HCT116 (cell line): ENCODE measurements at regions not wholly inside any gene's neighbourhood (a gene's known extent, or its start where the extent isn't known, plus 50 kb on each side); places are given as distances from the start of the nearest gene placed in this dataset.

ENCODE experiments used
- ATAC-seq: fragments of 200-7000 bp; cut with Tn5 transposase; 2 replicates; pipeline ENCODE4 v1.9.1; 2020; ENCODE audit warnings: mild to moderate bottlenecking, moderate library complexity
- BruUV-seq: library from RNA; stranded (reverse); fragments of 400-500 nt; replicated peaks from 2 replicates; lab custom pipeline; 2021; lab: Mats Ljungman, UMichigan
- CTCF ChIA-PET: fragments of 300-600 bp; sonication (Branson Sonifier 250); formaldehyde crosslinking; loops from one replicate; lab custom pipeline; 2021; ENCODE audit warnings: antibody characterized with exemption; lab: Charles Lee
- POLR2A ChIA-PET: fragments of 300-600, 350-600 bp; sonication (Branson Sonifier 250); formaldehyde crosslinking; loops from one replicate; lab custom pipeline; 2021; ENCODE audit warnings: antibody characterized with exemption; lab: Charles Lee
- RAD21 ChIA-PET, 2 experiments: fragments of 300-600 bp; sonication (Branson Sonifier 250); formaldehyde crosslinking; loops; one replicate each; lab custom pipeline; 2023; ENCODE audit warnings: low total read pairs in 2 of 2; ENCODE audit not compliant: uncharacterized antibody in 2 of 2, unreplicated experiment in 2 of 2, low non-redundant PET in 1 of 2; lab: Charles Lee
- DNase-seq: peaks from one replicate; pipeline ENCODE4 v3.0.0-alpha.2; 2010; ENCODE audit warnings: low read depth, low spot score
- H2AFZ ChIP-seq: fragments of 200-600 bp; shearing (Covaris generic), sonication (generic); 2 replicates; pipeline ENCODE4 v1.6.1; 2017; ENCODE audit warnings: low read depth, mixed run types, mixed read lengths, antibody characterized with exemption, low read length; ENCODE audit not compliant: poor library complexity, severe bottlenecking
- H3K27ac ChIP-seq: 2 replicates; pipeline ENCODE4 v1.5.1; 2012; ENCODE audit warnings: low read depth, low read length
- H3K27me3 ChIP-seq: fragments of 200-600 bp; sonication (generic); 2 replicates; pipeline ENCODE4 v1.6.1; 2016; ENCODE audit warnings: mixed run types, low read length, mixed read lengths; ENCODE audit not compliant: insufficient read depth
- H3K36me3 ChIP-seq, 2 experiments: fragments of 200-500 bp in 1 of 2; fragments of 200-600 bp in 1 of 2; sonication (Bioruptor generic) in 1 of 2; sonication (generic) in 1 of 2; 2 replicates each; pipeline versions ENCODE4 v1.5.1 to v1.6.1; 2014 to 2016; ENCODE audit warnings: low read length in 2 of 2, inconsistent platforms in 1 of 2, mixed read lengths in 1 of 2, mixed run types in 1 of 2; ENCODE audit not compliant: insufficient read depth in 2 of 2, control insufficient read depth in 1 of 2
- H3K4me1 ChIP-seq, 2 experiments: fragments of 200-600 bp in 1 of 2; sonication (generic) in 1 of 2; 2 replicates each; pipeline versions ENCODE4 v1.5.1 to v1.6.1; 2012 to 2017; ENCODE audit warnings: low read length in 2 of 2, inconsistent platforms in 1 of 2, mild to moderate bottlenecking in 1 of 2, mixed read lengths in 1 of 2, mixed run types in 1 of 2, moderate library complexity in 1 of 2; ENCODE audit not compliant: insufficient read depth in 2 of 2, control insufficient read depth in 1 of 2
- H3K4me2 ChIP-seq: fragments of 200-600 bp; sonication (generic); 2 replicates; pipeline ENCODE4 v1.6.1; 2017; ENCODE audit warnings: mixed run types, low read length, mixed read lengths
- H3K4me3 ChIP-seq, 2 experiments: fragments of 200-600 bp in 1 of 2; sonication (generic) in 1 of 2; replicated peaks in 1 of 2; 2 replicates each; pipeline ENCODE4 v1.5.1; 2011 to 2016; ENCODE audit warnings: low read length in 2 of 2, control low read depth in 1 of 2, low read depth in 1 of 2, mild to moderate bottlenecking in 1 of 2, mixed read lengths in 1 of 2, mixed run types in 1 of 2
- H3K79me2 ChIP-seq: fragments of 200-600 bp; sonication (generic); 2 replicates; pipeline ENCODE4 v1.6.1; 2017; ENCODE audit warnings: mild to moderate bottlenecking, mixed run types, low read length, moderate library complexity, mixed read lengths; ENCODE audit not compliant: insufficient read depth
- H3K9ac ChIP-seq: fragments of 200-600 bp; sonication (generic); 2 replicates; pipeline ENCODE4 v1.6.1; 2016; ENCODE audit warnings: low read length, mixed read lengths
- H3K9me2 ChIP-seq: fragments of 200-600 bp; sonication (generic), shearing (Covaris generic); 2 replicates; pipeline ENCODE4 v1.6.1; 2017; ENCODE audit warnings: mixed run types, mild to moderate bottlenecking, moderate library complexity; ENCODE audit not compliant: insufficient read depth
- H3K9me3 ChIP-seq, 2 experiments: fragments of 200-500 bp in 1 of 2; fragments of 200-600 bp in 1 of 2; sonication (Bioruptor generic) in 1 of 2; sonication (generic) in 1 of 2; 2 replicates each; pipeline ENCODE4 v1.6.1; 2014 to 2017; ENCODE audit warnings: low read length in 2 of 2, mixed read lengths in 2 of 2, inconsistent platforms in 1 of 2, low read depth in 1 of 2, mild to moderate bottlenecking in 1 of 2, mixed run types in 1 of 2, moderate library complexity in 1 of 2; ENCODE audit not compliant: control insufficient read depth in 1 of 2, insufficient read depth in 1 of 2
- H4K20me1 ChIP-seq: fragments of 200-600 bp; sonication (generic), shearing (Covaris generic); 2 replicates; pipeline ENCODE4 v1.6.1; 2017; ENCODE audit warnings: mixed run types, mild to moderate bottlenecking, moderate library complexity; ENCODE audit not compliant: insufficient read depth
- CBX3 ChIP-seq: IDR thresholded peaks from 2 replicates; pipeline ENCODE4 v1.6.1; 2012; ENCODE audit warnings: low read depth
- EGR1 ChIP-seq: IDR thresholded peaks from 2 replicates; pipeline ENCODE4 v1.6.1; 2012; ENCODE audit warnings: low read depth
- ELF1 ChIP-seq: IDR thresholded peaks from 2 replicates; pipeline ENCODE4 v1.6.1; 2012; ENCODE audit warnings: low read depth, borderline replicate concordance
- ZFX ChIP-seq: fragments of 450-650 bp; IDR thresholded peaks from 2 replicates; pipeline ENCODE4 v1.6.1; 2017
- intact Hi-C: fragments of 100-400 bp; cut with micrococcal nuclease; formaldehyde crosslinking; loops from 2 replicates; pipeline ENCODE4 v1.10.0; 2022
- TF ChIP-seq, protein P1 (sequence below): IDR thresholded peaks from 2 replicates; pipeline ENCODE4 v1.6.1; 2012
- TF ChIP-seq, protein P2 (sequence below): IDR thresholded peaks from 2 replicates; pipeline ENCODE4 v1.6.1; 2012

DNA sequence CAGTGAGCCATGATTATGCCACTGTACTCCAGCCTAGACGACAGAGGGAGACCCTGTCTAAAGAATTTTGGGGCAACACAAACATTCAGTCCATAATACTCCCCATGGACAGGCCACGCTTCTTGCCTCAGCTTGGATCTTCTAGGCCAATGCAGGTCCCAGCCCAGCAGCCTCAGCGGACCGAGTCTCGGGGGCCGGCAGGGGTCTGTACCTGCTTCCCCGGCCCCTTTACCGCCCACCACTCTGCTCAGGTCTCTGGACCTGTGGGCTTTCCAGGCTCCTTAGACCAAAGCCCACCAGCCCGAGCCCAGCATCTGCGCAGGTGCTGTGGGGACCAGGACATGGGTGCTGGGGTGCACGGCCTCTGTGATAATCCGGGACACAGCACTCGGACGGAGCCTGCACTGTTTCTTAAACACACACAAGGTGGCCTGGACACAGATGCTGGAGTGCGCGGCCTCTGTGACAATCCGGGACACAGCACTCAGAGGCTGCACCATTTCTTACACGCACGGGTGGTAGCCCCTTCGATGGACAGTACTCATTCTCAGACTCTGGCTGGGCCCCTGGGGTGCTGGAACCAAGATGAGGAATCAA is 62.1 kb upstream of the GPC1 start:
- H3K9me3 ChIP-seq, result no peaks in the 10 kb centered on the region
- H3K27me3 ChIP-seq, result no peaks in the 10 kb centered on the region
- no peak overlapping the region for H2AFZ ChIP-seq
- BruUV-seq, result no TSS peak
- ATAC-seq (no peak), DNase-seq (no peak)
- H4K20me1 ChIP-seq, result no peaks in the 10 kb centered on the region
- no peak for TF ChIP-seq CBX3
- TF ChIP-seq, protein P1, sequence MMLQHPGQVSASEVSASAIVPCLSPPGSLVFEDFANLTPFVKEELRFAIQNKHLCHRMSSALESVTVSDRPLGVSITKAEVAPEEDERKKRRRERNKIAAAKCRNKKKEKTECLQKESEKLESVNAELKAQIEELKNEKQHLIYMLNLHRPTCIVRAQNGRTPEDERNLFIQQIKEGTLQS, result no peak
- TF ChIP-seq ZFX, result no peak
- ChIA-PET RAD21 (no interaction called here), POLR2A (no interaction called here), CTCF (no interaction called here)
- H3K4me2 ChIP-seq, result peak overlapping the region; percentile 82
- H3K79me2 ChIP-seq, result no peaks in the 10 kb centered on the region
- no peaks in the 10 kb centered on the region for H3K9me2 ChIP-seq
- peaks cover 55 to 66% of the 10 kb centered on the region in 2 experiments for H3K4me1 ChIP-seq
- no peaks in the 10 kb centered on the region for H3K36me3 ChIP-seq
- H3K27ac ChIP-seq, result no peak overlapping the region
- peak overlapping the region; percentile 52; the same call in 1 of the 2 replicates for H3K9ac ChIP-seq
- no peak overlapping the region for H3K4me3 ChIP-seq
- intact Hi-C loops, result loop anchor here (5.0 kb wide), 1 partner anchor 141 kb away; no protein-coding TSS in a partner anchor

DNA sequence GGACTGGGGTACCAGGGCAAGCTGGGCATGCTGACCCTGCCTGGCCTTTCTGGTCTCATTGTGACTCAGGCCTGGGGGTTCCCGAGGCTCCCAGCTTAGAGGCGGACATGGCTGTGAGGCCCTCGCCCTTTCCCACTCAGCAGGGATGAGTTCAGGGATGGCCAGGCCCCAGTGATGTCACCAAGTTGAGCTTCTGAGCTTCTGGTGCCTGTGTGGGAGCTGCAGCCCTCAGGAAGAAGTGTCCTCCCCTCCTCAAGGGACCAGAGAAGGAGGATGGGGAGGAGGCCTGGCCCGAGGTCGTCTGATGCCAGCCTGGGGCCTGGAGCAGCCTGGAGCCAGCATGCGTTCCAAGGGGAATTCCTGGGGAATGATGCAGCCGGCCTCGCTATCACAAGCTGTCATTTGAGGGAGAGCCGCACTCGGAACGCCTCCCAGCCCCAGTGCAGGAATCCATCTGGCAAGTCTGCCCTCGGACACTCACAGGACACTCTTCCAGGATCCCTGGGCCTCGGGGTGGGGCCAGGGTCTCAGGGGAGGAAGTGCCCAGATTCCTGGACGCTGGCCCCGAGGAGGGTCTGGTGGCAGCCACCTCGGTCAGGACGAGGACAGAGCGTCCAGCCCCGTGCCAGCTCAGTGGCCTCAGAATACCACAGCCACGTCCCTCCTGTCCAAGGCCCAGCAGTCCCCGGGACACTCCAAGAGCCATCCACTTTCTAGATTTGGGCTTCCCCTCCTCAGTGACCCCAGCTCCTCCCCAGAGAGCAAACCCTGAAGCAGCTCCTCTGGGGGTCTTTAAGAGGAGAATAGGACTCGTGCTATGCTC is 61.2 kb upstream of the GPC1 start:
- H3K36me3 ChIP-seq, result no peaks in the 10 kb centered on the region

More for the DNA sequence above, 61.2 kb upstream of the GPC1 start:
- H3K27me3 ChIP-seq, result no peaks in the 10 kb centered on the region
- RAD21 ChIA-PET, result no interaction called here
- H3K27ac ChIP-seq, result peak overlapping the region; percentile 11; the same call in 1 of the 2 replicates
- H3K9me2 ChIP-seq, result no peaks in the 10 kb centered on the region
- POLR2A ChIA-PET, result no interaction called here
- H2AFZ ChIP-seq, result no peak overlapping the region
- TF ChIP-seq, protein P2, sequence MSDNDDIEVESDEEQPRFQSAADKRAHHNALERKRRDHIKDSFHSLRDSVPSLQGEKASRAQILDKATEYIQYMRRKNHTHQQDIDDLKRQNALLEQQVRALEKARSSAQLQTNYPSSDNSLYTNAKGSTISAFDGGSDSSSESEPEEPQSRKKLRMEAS, result peak; percentile 61; the same call in 1 of the 2 replicates
- TF ChIP-seq ELF1, result no peak
- TF ChIP-seq EGR1, result no peak
- TF ChIP-seq, all 23 proteins: peak for 1
- intact Hi-C loops, result loop anchor here (5.0 kb wide), 1 partner anchor 142 kb away; no protein-coding TSS in a partner anchor
- peaks cover 47 to 63% of the 10 kb centered on the region in 2 experiments for H3K4me1 ChIP-seq
- no peaks in the 10 kb centered on the region for H3K79me2 ChIP-seq
- no peaks in the 10 kb centered on the region for H3K9me3 ChIP-seq
- ATAC-seq (peak; percentile 51), DNase-seq (no peak)
- peak overlapping the region; percentile 82 for H3K4me2 ChIP-seq
- BruUV-seq, result no TSS peak
- CTCF ChIA-PET, result interaction anchor here (0.9 kb wide), 1 partner anchor 10 kb away, joined by 4 read pairs; no protein-coding TSS in a partner anchor
- no peak overlapping the region; a peak in 1 of 4 replicates for H3K4me3 ChIP-seq
- peak overlapping the region; percentile 52 for H3K9ac ChIP-seq
- H4K20me1 ChIP-seq, result no peaks in the 10 kb centered on the region
